SKM-1 treated with dmso at 0.1 percent for 144 hours (cell line): ENCODE measurements at regions not wholly inside any gene's neighbourhood (a gene's known extent, or its start where the extent isn't known, plus 50 kb on each side); places are given as distances from the start of the nearest gene placed in this dataset.

Source experiments
- DNase-seq: peaks from one replicate; lab custom pipeline; 2025; ENCODE audit not compliant: unreplicated experiment; lab: John Stamatoyannopoulos, UW

DNA sequence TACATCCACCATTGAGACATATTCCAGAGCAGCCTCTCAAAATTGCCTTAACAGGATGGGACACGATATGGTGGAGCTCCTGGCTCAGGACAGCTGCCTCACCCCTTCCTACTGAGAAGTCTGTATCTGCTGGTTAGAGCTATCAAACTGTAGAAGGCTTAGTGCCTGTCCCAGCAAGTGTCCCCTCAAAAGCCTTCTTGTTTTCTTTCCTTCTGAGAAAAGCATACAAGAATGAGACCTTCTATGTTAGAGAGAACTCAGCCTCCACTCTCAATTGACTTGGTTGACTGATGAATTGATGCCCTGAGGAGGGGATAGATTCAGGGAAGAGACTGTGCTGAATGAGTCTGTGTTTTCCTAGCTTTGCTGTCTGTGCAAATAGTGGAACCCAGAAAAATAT, 2020.9 kb downstream of the TP53TG3F start:
- no peak for DNase-seq

DNA sequence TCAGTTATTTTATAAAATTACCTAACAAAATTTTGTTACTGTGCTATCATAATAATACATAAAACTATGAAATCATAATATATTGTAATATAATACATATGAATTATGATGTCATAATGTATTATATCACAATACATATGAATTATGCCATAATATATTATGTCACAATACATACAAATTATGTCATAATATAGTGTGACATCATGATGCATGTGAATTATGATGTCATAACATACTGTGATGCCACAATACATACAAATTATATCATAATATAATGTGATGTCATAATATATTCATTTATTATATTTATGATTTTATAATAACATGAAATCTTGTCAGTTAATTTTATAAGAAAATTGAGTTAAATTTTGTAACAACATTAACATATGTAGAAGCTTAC, 2021.6 kb downstream of the TP53TG3F start:
- no peak for DNase-seq

DNA sequence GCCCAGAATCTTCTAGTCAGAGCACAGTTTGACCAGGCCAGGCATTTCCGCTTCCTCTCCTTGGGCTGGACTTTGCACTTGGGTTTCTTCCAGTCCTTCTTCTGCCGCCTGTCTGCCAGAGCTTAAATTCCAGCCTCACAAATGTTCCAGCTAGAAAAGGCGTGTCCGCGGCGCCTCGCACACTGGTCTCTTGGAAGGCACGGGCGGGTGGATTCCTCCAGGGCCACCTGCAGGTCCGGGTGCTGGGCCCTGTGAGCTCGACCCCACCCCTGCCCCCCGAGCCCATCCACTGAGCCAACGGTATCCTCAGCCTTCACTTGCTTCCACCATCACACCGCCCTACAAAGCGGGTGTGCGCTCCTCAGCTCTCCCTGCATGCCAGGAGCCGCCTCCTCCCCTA, 2026.5 kb downstream of the TP53TG3F start:
- DNase-seq, result no peak

DNA sequence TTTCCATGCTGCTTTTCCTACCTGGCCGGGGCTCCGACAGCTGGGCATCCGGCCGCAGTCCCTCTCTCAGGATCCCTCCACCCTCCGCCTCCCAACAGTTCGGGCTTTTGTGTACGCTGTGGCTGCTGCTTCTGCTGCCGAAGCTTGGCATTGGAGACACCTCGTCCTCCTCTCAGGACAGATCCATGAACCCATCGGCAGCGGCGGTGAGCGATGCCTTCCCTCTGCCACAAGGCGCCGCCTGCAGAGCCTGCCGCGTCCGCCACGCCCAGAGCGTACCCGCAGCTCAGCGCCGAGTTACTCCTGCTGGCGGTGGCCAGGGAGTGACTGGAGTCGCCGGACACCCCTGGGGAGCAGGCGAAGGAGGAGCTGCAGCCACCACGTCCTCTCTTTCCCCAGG, 2032.8 kb downstream of the TP53TG3F start:
- DNase-seq, result no peak

DNA sequence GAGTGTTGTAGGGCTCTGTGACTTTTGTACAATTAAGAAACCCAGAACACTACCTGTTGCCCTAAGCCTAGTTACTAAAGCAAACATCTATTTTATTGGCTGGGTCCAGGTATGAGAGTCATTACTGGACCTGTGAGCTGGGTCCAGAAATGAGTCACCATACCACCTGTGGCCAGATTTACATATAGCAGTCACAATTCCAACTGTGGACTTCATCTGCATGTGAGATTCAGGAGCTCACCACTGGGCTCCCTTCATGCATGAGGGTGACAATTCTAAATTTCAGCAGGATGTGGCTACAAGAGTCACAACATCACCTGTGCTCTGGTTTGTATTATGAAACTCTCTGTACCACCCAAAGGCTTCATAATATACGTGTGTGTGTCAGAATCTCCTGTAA, 2038.0 kb downstream of the TP53TG3F start:
- DNase-seq, result no peak

DNA sequence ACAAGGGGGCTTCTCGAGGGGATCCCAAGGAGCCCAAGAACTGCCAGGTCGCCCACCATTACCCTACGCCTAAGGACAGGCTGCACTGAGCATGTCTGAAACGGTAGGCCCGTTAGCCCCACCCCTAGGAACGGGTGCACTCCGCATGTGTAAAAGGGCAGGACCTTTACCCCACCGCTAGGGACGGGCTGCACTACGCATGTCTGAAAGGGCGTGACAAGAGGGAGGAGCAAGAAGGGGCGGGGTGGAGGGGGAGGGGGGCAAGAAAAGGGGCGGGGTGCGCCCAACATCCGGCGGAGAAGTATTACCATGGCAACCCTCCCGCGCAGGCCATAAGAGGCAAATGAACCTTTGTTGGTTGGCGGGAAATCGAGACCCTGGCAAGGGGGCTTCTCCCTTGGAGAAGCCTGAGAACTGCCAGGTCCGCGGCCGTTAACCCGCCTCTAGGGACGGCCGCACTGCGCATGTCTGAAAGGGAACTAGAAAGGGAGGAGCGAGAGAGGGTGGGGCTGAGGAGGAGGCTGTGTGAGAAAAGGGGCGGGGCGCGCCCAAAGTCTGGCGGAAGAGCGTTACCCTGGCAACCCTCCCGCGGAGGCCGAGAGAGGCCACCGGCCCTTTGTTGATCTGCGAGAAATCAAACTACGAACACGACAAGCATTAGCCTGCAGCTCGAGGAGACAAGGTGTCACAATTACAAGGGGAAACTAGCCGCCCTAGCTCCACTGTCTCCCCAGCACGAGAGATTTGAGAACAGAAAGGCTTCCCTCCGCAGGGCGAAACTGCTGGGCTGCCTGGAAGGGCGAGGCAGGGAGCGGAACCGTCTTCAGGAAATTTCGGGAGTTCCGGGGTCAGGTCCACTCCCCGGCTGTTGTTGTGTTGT, 2046.8 kb downstream of the TP53TG3F start:
- no peak for DNase-seq

DNA sequence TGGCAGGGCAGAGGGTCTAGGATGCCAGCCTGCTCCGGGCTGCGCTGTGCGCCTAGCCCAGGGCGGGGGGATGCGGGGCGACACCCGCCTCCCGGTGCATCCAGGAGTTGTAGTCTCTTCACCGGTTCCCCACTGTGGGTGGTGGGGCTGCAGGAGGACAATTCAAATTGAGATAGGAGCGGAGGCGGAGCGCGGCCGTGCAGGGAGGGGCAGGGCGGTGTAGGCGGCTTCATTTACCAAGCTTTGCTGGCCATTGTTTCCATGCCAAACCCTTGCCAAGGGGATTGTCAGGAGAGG, 2047.4 kb downstream of the TP53TG3F start:
- DNase-seq, result no peak

DNA sequence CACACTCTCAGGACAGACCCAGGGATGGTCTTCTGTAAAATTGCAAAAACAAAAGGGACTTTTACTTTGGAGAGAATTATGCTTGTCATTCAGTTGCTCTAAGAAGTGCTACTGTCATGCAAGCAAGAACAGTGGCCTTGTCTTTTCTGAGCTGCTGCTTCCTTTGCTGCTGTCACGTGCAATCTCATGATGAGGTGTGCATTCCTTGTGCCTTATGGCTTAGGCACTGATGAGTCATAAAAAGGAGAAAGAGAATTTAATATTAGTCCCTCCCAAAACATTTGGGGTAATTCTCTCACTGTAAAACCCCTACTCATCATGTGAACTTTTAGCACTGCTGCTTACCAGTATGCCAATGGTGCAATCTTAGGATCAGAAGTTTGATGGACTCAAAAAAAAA, 2051.3 kb downstream of the TP53TG3F start:
- no peak for DNase-seq

DNA sequence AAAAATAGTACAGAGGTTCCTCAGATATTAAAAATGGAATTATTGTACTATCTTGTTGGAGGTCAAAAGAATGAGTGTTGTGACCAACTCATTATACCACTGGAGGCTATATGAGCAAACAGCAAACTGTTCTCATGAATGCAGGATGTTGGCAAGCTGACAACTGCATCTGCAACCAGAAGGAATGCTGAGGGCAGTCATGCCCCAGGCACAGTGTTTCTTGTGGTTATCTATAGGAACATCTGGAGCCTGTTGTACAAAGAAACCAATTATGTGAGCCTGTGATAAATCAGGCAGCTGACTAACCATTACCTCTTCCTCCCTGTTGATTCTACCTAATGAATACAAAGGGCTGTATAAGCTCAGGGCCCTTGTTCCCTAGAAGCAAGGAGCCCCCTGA, 2057.1 kb downstream of the TP53TG3F start:
- no peak for DNase-seq

DNA sequence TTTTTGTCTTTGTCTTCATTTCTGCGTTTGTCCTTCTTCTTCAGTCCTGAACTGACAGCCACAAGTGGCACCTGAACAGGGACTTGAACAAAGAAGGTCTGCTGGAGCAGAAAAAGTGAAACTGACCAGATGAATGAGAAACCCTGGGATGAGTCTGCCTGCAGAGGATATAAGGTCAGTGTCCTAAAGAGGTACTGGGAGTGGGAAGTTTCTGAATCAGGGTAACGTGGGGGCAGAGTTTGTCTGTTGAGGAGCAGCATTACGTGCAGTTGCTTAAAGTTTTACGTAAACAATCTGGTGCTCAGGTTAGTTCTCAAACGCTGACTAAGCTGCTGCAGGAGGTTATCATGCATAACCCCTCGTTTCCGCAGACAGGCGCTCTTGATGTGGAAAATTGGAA, 2057.6 kb downstream of the TP53TG3F start:
- DNase-seq, result no peak

DNA sequence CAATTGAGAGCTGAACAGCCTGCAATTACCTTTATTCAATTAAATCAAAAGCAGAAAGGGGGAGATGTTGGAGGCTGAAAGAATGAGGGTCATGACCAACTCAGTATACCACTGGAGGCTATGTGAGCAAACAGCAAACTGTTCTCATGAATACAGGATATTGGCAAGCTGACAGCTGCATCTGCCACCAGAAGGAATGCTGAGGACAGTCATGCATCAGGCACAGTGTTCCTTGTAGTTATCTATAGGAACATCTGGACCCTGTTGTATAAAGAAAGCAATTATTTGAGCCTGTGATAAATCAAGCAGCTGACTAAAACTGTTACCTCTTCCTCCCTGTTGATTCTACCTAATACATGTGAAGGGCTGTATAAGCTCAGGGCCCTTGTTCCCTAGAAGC, 2064.6 kb downstream of the TP53TG3F start:
- no peak for DNase-seq

DNA sequence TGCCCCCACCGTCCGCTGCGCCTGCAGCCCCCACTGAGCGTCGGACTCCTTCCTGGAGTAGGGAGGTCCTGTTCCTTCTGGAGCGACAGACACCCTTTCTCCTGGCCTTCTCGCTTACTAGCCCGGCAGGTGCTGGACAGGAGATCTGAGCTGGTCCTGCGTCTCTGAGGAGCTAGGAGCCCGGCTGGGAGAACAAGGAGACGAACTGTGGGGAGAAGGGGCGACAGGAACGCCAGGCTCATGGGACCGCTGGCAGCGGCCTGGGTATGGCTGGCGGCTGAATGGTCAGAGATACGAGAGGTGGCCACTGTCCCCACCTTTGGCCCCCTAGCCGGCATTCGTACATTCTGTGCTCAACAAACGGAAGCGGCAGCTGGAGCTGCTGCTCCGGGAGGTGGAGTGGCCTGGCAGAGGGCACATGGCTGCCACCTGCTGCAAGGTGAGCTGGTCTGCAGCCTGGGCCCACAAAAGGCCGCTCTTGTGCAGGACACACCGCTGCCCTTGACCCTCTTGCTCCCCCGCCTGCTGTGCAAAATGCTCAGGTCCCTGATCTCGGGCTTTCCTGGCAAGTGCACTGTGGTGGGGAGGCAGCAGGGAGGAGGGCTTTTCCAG, 2066.7 kb downstream of the TP53TG3F start:
- DNase-seq, result no peak

DNA sequence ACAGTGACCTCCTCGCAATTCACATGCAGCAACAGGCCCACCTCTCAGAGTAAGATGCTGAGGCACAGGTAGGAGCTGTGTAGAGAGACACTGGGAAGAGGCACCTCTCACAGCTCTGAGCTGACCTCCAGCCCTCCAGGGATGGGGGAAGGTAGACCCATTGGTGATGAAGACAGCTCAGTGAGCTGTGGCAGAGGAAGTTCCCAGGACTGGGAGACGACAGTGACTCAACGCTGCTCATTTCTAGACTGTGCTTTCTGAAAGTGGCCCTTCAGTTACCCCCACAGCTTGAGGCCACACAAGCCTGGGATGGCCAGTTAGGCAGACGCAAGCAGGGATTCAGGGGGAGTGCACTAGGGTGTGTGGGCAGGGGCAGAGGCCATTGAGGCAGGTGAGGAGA, 2073.2 kb downstream of the TP53TG3F start:
- no peak for DNase-seq

DNA sequence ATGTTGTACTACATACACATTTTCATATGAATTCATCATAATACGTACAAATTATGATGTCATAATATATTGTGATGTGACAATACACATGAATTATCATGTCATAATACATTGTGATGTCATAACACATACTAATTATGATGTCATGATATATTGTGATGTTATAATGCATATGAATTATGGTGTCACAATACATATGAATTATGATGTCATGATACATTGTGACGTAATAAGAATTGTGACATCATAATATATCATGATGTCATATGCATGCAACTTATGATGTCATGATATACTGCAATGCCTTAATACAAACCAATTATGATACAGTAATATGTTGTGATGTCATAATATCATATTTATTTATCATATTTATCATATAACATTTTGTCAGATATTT, 2074.3 kb downstream of the TP53TG3F start:
- DNase-seq, result no peak

DNA sequence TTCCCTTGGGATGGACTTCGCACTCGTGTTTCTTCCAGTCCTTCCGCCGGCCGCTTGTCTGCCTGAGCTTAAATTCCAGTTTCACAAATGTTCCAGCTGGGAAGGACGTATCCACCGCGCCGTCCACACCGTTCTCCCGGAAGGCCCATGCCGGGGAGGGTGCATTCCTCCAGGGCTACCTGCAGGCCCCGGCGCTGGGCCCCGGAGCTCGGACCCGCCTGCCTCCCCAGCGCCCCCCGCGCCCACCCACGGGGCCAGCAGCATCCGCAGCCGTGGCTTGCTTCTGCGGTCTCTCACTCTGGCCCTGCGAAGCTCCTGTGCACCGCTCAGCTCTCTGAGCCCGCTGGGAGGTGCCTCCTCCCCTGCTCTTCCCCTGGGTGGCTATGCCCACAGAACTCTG, 2084.1 kb downstream of the TP53TG3F start:
- no peak for DNase-seq

DNA sequence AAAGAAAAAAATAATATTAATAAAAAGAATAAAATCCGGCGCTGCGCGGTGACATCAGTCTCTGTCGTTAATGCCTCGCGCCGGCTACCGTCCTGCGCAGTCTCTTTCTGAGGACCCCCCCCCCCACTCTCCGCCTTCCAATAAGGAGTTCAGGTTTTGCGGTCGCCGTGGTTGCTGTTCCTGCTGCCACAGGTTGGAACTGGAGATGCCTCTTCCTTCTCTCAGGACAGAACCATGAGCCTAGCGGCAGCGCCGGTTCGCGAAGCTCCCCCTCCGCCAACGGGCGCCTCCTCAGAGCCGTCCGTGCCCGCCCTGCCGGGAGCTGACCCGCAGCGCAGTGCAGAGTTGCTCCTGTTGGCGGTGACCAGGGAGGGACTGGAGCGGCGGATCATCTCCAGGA, 2093.4 kb downstream of the TP53TG3F start:
- DNase-seq, result no peak

DNA sequence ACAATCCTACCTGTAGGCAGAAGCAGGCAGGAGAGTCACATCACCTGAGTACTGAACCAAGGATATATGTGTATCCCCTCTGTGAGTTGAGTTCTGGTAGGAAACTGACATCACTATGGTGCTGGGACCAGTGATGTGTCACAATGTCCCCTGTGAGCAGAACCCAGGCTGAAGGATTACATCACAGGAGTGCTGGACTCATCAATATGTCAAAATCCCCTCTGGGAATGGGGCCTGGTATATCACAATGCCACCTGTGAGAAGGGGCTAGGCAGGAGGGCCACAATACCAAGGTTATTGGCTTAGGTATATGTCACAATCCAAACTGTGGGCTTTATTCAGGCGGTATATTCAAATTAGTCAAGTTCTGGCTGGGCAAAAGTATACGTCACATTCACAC, 2098.3 kb downstream of the TP53TG3F start:
- no peak for DNase-seq

DNA sequence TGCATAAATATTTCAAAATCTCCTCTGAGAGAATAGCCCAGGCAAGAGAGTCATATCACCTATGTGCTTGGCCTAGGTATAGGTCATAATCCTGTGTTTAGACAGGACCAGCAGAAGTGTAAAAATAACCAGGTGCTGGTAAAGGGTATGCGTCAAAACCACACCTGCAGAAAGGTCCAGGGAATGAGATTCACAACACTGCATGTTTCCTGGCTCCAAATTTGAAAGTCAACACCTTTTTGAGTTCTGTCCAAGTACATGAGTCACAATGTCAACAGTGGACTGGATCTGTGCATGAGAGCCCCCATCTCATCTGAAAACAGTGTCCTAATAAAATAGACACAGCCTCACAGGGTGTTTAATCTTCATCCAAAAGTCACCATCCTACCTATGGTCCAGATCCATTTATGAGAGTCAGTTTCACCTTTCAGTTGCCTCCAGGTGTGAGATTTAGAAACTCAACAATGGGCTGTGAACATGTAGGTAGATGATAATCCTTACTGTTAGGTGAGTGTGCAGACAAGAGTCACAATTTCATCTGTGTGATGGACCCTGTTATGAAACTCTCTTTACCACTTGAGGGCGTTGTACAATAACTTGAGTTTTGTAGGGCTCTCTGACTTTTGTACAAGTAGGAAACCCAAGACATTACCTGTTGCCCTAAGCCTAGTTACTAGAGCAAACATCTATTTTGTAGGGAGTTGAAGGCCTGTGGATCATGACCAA, 2100.7 kb downstream of the TP53TG3F start:
- DNase-seq, result no peak

DNA sequence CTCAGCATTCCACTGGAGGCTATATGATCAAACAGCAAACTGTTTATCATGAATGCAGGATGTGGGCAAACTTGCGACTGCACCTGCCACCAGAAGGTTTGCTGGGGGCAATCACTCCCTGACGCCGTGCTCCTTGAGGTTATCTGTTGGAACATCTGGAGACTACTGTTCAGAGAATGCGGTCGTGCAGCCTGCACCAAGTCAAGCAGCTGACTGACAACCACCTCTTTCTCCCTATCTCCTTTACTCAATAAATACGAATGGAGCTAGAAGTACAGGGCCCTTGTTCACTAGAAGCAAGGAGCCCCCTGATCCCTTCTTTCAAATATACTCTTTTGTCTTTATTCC, 2101.2 kb downstream of the TP53TG3F start:
- no peak for DNase-seq

DNA sequence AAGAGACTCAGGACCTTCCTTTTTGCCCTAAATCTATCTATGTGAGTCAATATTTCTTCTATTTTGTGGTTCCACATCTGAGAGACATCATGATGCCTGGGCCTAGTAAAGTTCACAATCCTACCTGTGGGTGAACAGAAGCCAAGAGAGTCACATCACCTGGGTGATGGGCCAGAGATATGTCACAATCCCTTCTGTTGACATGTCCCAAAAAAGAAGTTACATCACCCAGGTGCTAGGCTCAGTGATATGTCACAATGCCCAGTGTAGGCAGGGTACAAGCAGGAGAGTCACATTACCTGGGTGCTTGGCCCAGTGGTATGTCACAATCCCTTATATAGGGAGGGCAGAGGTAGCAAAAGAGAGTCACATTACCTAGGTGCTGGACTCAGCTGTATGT, 2101.9 kb downstream of the TP53TG3F start:
- DNase-seq, result no peak

DNA sequence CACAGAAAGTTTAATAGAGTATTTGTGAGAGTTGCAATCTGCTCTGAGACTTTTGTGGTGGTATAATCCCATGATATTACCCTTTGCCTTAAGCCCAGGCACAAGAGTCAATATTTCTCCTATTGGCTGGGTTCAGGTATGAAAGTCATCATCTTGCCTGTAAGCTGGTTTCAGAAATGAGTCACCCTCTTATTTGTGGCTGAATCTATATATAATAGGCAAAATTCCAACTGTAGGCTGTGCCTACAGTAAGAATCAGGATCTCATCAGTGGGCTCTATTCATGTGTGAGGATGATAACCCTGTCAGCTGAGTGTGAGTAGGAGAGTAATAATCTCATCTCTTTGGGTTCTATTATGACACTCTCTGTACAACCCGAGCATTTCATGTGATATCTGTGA, 2103.1 kb downstream of the TP53TG3F start:
- DNase-seq, result no peak

DNA sequence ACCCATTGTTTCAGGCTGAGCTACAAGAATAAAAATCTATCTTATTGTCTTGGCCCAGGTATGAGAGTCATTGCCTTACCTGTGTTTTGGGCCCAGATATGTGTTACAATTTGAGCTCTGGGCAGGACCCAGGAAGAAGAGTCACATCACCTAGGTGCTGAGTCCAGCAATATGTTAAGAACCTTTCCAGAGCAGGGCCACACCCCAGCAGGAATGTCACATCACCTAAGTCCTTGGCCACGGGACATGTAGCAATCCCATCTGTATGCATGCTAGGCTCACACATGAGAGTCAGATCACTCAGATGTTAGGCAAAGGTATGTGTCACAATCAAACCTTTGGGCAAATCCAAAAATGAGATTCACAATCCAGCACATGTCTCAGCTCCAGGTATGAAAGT, 2103.5 kb downstream of the TP53TG3F start:
- DNase-seq, result no peak
